Jurkat, Clone E6-1 (cell line): ENCODE measurements at regions not wholly inside any gene's neighbourhood (a gene's known extent, or its start where the extent isn't known, plus 50 kb on each side); places are given as distances from the start of the nearest gene placed in this dataset.
A peak's percentile ranks its signal among the peaks of the same experiment; 100 is the strongest.

Experiments
- DNase-seq: peaks from one replicate; pipeline ENCODE4 v3.0.0-alpha.2; 2011; ENCODE audit warnings: low read depth, low spot score
- H3K4me3 ChIP-seq: 2 replicates; pipeline ENCODE4 v1.5.1; 2011; ENCODE audit warnings: mild to moderate bottlenecking, low read length, control low read depth, moderate library complexity

- no peak for DNase-seq
- no peak overlapping the region for H3K4me3 ChIP-seq
These were observed 127.5 kb downstream of the SS18 start for GRCh38 chr18:25962919-25963318.

- H3K4me3 ChIP-seq = no peak overlapping the region
- no peak for DNase-seq
These were observed 128.2 kb downstream of the SS18 start for GRCh38 chr18:25962176-25962575.

- no peak for DNase-seq
- no peak overlapping the region for H3K4me3 ChIP-seq
These were observed 133.4 kb downstream of the SS18 start for GRCh38 chr18:25957017-25957416.

GRCh38 chr18:25953111-25953510 lies 137.3 kb downstream of the SS18 start:
- H3K4me3 ChIP-seq = no peak overlapping the region
- DNase-seq = no peak

GRCh38 chr18:25950321-25950720 lies 140.1 kb downstream of the SS18 start:
- H3K4me3 ChIP-seq = no peak overlapping the region
- no peak for DNase-seq

- DNase-seq = no peak
These were observed 143.9 kb downstream of the SS18 start for GRCh38 chr18:25946540-25946939.

GRCh38 chr18:25935356-25935755 lies 155.1 kb downstream of the SS18 start:
- no peak overlapping the region for H3K4me3 ChIP-seq

More at GRCh38 chr18:25946540-25946939, 143.9 kb downstream of the SS18 start:
- no peak overlapping the region for H3K4me3 ChIP-seq

GRCh38 chr18:25931126-25931525 lies 159.3 kb downstream of the SS18 start:
- no peak for DNase-seq
- no peak overlapping the region for H3K4me3 ChIP-seq

More at GRCh38 chr18:25935356-25935755, 155.1 kb downstream of the SS18 start:
- no peak for DNase-seq

- H3K4me3 ChIP-seq = no peak overlapping the region
- no peak for DNase-seq
These were observed 160.6 kb downstream of the SS18 start for GRCh38 chr18:25929787-25930186.

GRCh38 chr18:25927830-25928229 lies 162.6 kb downstream of the SS18 start:
- peak; percentile 6 for DNase-seq
- H3K4me3 ChIP-seq = no peak overlapping the region

- no peak overlapping the region for H3K4me3 ChIP-seq
- DNase-seq = no peak
These were observed 167.2 kb downstream of the SS18 start for GRCh38 chr18:25923193-25923592.

- DNase-seq = peak; percentile 49
- H3K4me3 ChIP-seq = no peak overlapping the region
These were observed 168.6 kb downstream of the SS18 start for GRCh38 chr18:25921677-25922421.

- no peak overlapping the region for H3K4me3 ChIP-seq
- no peak for DNase-seq
These were observed 174.5 kb downstream of the SS18 start for GRCh38 chr18:25915907-25916306.

- no peak for DNase-seq
- no peak overlapping the region for H3K4me3 ChIP-seq
These were observed 191.4 kb downstream of the SS18 start for GRCh38 chr18:25898965-25899364.

- DNase-seq = no peak
- H3K4me3 ChIP-seq = no peak overlapping the region
These were observed 193.5 kb downstream of the SS18 start for GRCh38 chr18:25896956-25897355.

- no peak for DNase-seq
- no peak overlapping the region for H3K4me3 ChIP-seq
These were observed 194.1 kb downstream of the SS18 start for GRCh38 chr18:25896178-25896780.

- no peak overlapping the region for H3K4me3 ChIP-seq
- DNase-seq = no peak
These were observed 194.9 kb downstream of the SS18 start for GRCh38 chr18:25895518-25895917.

GRCh38 chr18:25886283-25886682 lies 204.1 kb downstream of the SS18 start:
- H3K4me3 ChIP-seq = no peak overlapping the region

GRCh38 chr18:25883091-25883490 lies 207.3 kb downstream of the SS18 start:
- no peak overlapping the region for H3K4me3 ChIP-seq
- DNase-seq = no peak

More at GRCh38 chr18:25886283-25886682, 204.1 kb downstream of the SS18 start:
- DNase-seq = no peak

GRCh38 chr18:25881149-25881548 lies 209.3 kb downstream of the SS18 start:
- DNase-seq = no peak
- no peak overlapping the region for H3K4me3 ChIP-seq

- DNase-seq = no peak
- no peak overlapping the region for H3K4me3 ChIP-seq
These were observed 210.0 kb downstream of the SS18 start for GRCh38 chr18:25880441-25880840.
